ENCODE measurements at regions not wholly inside any gene's neighbourhood (a gene's known extent, or its start where the extent isn't known, plus 50 kb on each side); places are given as distances from the start of the nearest gene placed in this dataset.

DNA sequence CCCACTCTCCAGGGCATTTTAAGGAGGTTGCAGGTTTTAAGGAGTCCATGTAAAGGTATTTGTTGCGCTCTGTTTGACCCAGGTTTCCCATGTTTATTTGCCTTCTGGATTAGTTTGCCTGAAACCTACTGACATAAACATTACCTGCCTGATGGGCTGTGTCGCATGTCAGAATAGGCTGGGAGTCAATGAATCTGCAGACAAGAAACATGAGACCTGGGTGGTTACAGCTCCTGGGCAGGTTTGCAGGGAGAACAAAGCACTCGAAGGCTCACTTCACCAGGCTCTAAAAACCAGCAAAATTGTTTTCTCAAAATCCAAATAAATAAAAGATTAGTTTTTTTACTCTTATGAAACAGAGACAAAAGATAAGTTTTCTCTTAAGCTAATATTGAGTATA, 114.4 kb upstream of the SERTM1 start:
- WGBS, 2 donors: 61 to 79% methylated on average over 3 of the region's 3 CpGs
- no peaks in the 10 kb centered on the region for H3K36me3 ChIP-seq (ENCODE audit: control insufficient read depth in 1 of 2, insufficient read depth in 2 of 2, low read length in 1 of 2)
- H3K9me3 ChIP-seq (ENCODE audit: control insufficient read depth, low read length): no peaks in the 10 kb centered on the region
- no peaks in the 10 kb centered on the region for H3K4me1 ChIP-seq (ENCODE audit: control insufficient read depth in 1 of 2, insufficient read depth in 2 of 2, low read length in 2 of 2)
- H3K4me3 ChIP-seq (ENCODE audit: low read length in 2 of 2): no peak overlapping the region
- H3K27ac ChIP-seq (ENCODE audit: low read depth in 1 of 2, low read length in 2 of 2): no peak overlapping the region
- intact Hi-C loops (cut with DNase I): no loop called here
- DNase-seq: no peak
- no peaks in the 10 kb centered on the region for H3K27me3 ChIP-seq (ENCODE audit: control insufficient read depth in 1 of 2, insufficient read depth in 2 of 2, low read length in 1 of 2)
- no peak for ATAC-seq (ENCODE audit: low FRiP score)

DNA sequence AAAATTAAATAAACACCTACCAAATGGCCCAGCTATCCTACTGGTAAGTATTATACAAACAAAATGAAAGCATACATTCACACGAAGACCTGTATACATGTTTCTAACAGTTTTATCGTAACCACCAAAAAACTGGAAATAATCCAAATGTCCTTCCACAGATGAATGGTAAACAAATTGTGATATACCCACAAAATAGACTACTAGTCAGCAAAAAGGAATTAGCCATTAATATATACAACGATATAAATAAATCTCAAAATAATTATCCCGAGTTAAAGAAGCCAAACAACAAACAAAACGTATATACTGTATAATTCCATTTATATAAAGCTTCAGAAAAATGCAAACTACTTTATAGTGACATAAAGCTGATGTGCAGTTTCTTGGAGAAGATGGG, 106.3 kb upstream of the SERTM1 start:
- Histone ChIP-seq H3K4me1 (ENCODE audit: control insufficient read depth in 1 of 2, insufficient read depth in 2 of 2, low read length in 2 of 2) (peaks cover 0 to 2% of the 10 kb centered on the region in 2 donors), H3K27ac (ENCODE audit: low read depth in 1 of 2, low read length in 2 of 2) (no peak overlapping the region), H3K36me3 (ENCODE audit: control insufficient read depth in 1 of 2, insufficient read depth in 2 of 2, low read length in 1 of 2) (no peaks in the 10 kb centered on the region), H3K27me3 (ENCODE audit: control insufficient read depth in 1 of 2, insufficient read depth in 2 of 2, low read length in 1 of 2) (no peaks in the 10 kb centered on the region), H3K9me3 (ENCODE audit: control insufficient read depth, low read length) (no peaks in the 10 kb centered on the region), H3K4me3 (ENCODE audit: low read length in 2 of 2) (no peak overlapping the region)
- no peak for DNase-seq
- intact Hi-C loops (cut with DNase I): no loop called here
- 91 to 92% methylated on average over 5 of the region's 5 CpGs for WGBS, 2 donors
- no peak for ATAC-seq (ENCODE audit: low FRiP score)

DNA sequence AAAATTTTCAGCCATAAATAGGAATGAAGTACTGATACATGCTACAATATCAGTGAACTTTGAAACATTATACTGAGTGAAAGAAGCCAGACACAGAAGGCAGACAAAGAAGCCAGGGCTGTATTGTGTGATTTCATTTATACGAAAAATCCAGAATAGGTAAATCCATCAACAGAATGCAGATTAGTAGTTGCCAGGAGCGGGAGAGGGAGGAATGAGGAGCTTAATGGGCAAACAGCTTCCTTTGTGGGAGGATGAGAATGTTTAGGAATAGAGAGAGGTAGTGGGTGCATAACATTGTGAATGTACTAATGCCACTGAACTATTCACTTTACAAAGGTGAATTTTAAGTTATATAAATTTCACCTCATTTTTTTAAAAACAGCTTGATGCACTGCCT, 103.3 kb upstream of the SERTM1 start:
- Histone ChIP-seq H3K4me3 (ENCODE audit: low read length in 2 of 2) (no peak overlapping the region), H3K4me1 (ENCODE audit: control insufficient read depth in 1 of 2, insufficient read depth in 2 of 2, low read length in 2 of 2) (peaks cover 0 to 2% of the 10 kb centered on the region in 2 donors), H3K27ac (ENCODE audit: low read depth in 1 of 2, low read length in 2 of 2) (no peak overlapping the region), H3K36me3 (ENCODE audit: control insufficient read depth in 1 of 2, insufficient read depth in 2 of 2, low read length in 1 of 2) (no peaks in the 10 kb centered on the region), H3K27me3 (ENCODE audit: control insufficient read depth in 1 of 2, insufficient read depth in 2 of 2, low read length in 1 of 2) (no peaks in the 10 kb centered on the region), H3K9me3 (ENCODE audit: control insufficient read depth, low read length) (peaks cover 1% of the 10 kb centered on the region)
- intact Hi-C loops (cut with DNase I): no loop called here
- no peak for DNase-seq
- 62 to 70% methylated on average over 2 of the region's 2 CpGs for WGBS, 2 donors
- no peak for ATAC-seq (ENCODE audit: low FRiP score)

DNA sequence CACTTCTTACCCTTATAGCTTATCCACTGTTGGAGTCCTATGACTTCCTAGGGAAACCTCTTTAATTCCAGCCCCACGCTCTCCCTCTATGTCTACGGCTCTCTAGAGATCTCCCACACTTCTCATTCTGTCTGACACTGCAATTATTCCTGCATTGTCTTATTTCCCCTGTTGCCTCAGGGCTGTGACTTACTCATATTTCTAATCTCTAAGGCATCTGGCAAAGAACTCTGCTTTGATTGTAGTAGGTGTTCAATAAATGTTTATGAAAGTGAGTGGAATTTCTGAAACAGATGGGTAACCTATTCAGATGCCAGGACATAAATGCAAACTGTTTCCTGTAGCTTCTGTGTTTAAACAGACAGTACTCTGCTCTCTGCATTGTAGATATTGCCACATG, 102.4 kb upstream of the SERTM1 start:
- WGBS, 2 donors: 23 to 31% methylated on average over 2 of the region's 2 CpGs
- DNase-seq: no peak

DNA sequence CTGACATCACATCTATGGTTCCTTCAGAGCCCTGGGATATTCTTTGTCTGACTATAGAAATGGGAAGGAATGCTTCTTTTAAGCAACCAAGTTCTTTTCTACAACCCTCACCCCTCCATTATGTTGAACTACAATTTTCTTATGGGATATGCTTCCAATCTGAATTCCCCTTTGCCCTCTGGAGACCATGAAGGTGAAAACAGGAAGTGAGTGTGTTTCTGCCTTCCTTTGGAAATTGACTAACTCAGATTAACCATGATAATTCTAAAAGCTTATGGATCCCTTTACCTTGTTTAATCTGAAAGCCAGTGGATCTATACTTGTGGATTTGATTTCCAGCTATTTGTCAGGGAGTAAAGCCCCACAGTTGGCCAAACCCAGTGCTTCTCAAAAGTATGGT, 90.8 kb upstream of the SERTM1 start:
- Histone ChIP-seq H3K9me3 (ENCODE audit: control insufficient read depth, low read length) (no peaks in the 10 kb centered on the region), H3K27me3 (ENCODE audit: control insufficient read depth in 1 of 2, insufficient read depth in 2 of 2, low read length in 1 of 2) (no peaks in the 10 kb centered on the region), H3K36me3 (ENCODE audit: control insufficient read depth in 1 of 2, insufficient read depth in 2 of 2, low read length in 1 of 2) (no peaks in the 10 kb centered on the region), H3K27ac (ENCODE audit: low read depth in 1 of 2, low read length in 2 of 2) (no peak overlapping the region), H3K4me1 (ENCODE audit: control insufficient read depth in 1 of 2, insufficient read depth in 2 of 2, low read length in 2 of 2) (no peaks in the 10 kb centered on the region), H3K4me3 (ENCODE audit: low read length in 2 of 2) (no peak overlapping the region)
- no peak for DNase-seq
- intact Hi-C loops (cut with DNase I): no loop called here
- no peak for ATAC-seq (ENCODE audit: low FRiP score)

More for the DNA sequence above, 102.4 kb upstream of the SERTM1 start:
- ATAC-seq (ENCODE audit: low FRiP score): peak; percentile 36
- peaks cover 0 to 2% of the 10 kb centered on the region in 2 donors for H3K4me1 ChIP-seq (ENCODE audit: control insufficient read depth in 1 of 2, insufficient read depth in 2 of 2, low read length in 2 of 2)
- no peaks in the 10 kb centered on the region for H3K36me3 ChIP-seq (ENCODE audit: control insufficient read depth in 1 of 2, insufficient read depth in 2 of 2, low read length in 1 of 2)
- no peaks in the 10 kb centered on the region for H3K27me3 ChIP-seq (ENCODE audit: control insufficient read depth in 1 of 2, insufficient read depth in 2 of 2, low read length in 1 of 2)
- no peak overlapping the region for H3K4me3 ChIP-seq (ENCODE audit: low read length in 2 of 2)
- peaks cover 1% of the 10 kb centered on the region for H3K9me3 ChIP-seq (ENCODE audit: control insufficient read depth, low read length)
- intact Hi-C loops (cut with DNase I): no loop called here
- H3K27ac ChIP-seq (ENCODE audit: low read depth in 1 of 2, low read length in 2 of 2): no peak overlapping the region

DNA sequence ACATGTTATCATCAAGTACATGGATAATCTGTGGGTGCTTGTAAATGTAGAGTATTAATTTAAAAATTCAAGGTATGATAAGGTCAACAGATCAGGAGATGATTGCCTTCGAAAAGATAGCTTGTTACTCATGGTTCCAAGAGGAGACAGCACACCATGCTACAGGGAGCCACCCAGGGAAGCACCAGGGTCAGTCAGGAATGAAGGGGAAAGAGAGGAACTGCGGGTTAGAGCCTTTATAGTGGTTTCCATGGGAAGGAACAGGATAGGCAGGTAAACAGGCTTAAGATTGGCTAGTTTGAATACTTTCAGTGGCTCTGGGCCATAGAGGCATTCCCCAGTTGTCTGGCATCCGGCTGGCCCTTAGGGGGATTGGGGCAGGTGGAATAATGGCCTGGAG, 74.2 kb upstream of the SERTM1 start:
- Histone ChIP-seq H3K4me3 (ENCODE audit: low read length in 2 of 2) (no peak overlapping the region), H3K27me3 (ENCODE audit: control insufficient read depth in 1 of 2, insufficient read depth in 2 of 2, low read length in 1 of 2) (no peaks in the 10 kb centered on the region), H3K36me3 (ENCODE audit: control insufficient read depth in 1 of 2, insufficient read depth in 2 of 2, low read length in 1 of 2) (no peaks in the 10 kb centered on the region), H3K9me3 (ENCODE audit: control insufficient read depth, low read length) (peaks cover 2% of the 10 kb centered on the region), H3K27ac (ENCODE audit: low read depth in 1 of 2, low read length in 2 of 2) (no peak overlapping the region), H3K4me1 (ENCODE audit: control insufficient read depth in 1 of 2, insufficient read depth in 2 of 2, low read length in 2 of 2) (no peaks in the 10 kb centered on the region)
- 66 to 71% methylated on average over 3 of the region's 3 CpGs for WGBS, 2 donors
- DNase-seq: no peak
- intact Hi-C loops (cut with DNase I): no loop called here
- no peak for ATAC-seq (ENCODE audit: low FRiP score)

DNA sequence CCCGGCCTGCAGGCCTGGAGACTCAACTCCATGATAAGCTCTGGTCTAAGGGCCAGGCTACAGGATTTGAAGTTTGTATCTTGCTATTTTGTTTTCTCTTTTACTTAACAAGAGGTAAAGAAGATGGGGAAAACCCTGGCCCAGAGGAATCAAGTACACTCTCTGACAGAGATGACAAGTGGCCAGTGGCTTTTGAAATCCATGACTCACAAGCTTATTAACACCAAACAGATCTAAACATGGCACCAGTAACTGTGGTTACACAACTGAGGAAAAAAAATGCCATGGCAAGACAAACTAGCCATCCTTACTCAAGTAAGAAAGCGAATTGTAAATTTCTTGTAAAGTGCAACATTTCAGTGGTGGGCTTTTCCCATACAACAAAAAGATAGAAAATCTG, 72.6 kb upstream of the SERTM1 start:
- H3K27me3 ChIP-seq (ENCODE audit: control insufficient read depth in 1 of 2, insufficient read depth in 2 of 2, low read length in 1 of 2): no peaks in the 10 kb centered on the region
- intact Hi-C loops (cut with DNase I): no loop called here
- DNase-seq: no peak
- no peaks in the 10 kb centered on the region for H3K4me1 ChIP-seq (ENCODE audit: control insufficient read depth in 1 of 2, insufficient read depth in 2 of 2, low read length in 2 of 2)
- no peak overlapping the region for H3K4me3 ChIP-seq (ENCODE audit: low read length in 2 of 2)
- ATAC-seq (ENCODE audit: low FRiP score): no peak
- no peak overlapping the region for H3K27ac ChIP-seq (ENCODE audit: low read depth in 1 of 2, low read length in 2 of 2)
- no peaks in the 10 kb centered on the region for H3K36me3 ChIP-seq (ENCODE audit: control insufficient read depth in 1 of 2, insufficient read depth in 2 of 2, low read length in 1 of 2)
- 73 to 82% methylated on average over 2 of the region's 2 CpGs for WGBS, 2 donors
- peaks cover 2% of the 10 kb centered on the region for H3K9me3 ChIP-seq (ENCODE audit: control insufficient read depth, low read length)

DNA sequence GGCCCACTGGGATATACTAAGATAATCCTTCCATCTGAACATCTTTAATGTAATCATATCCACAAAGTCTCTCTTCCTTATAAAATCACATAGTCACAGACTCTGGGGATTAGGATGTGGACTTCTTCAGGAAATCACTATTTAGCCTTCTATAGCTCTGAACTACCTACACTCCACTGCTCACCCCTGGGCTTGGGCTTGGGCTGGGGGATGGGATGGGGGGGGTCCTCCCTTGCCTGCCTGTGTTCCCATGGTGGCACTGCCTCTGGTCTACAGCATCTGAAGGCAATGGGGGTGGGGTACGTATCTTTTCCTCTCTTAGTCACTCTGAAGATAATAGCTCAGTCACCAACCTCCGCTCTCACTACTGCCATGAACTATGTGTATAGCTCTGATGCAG, 67.8 kb upstream of the SERTM1 start:
- ATAC-seq (ENCODE audit: low FRiP score) (peak; percentile 33), DNase-seq (no peak)
- H3K27me3 ChIP-seq (ENCODE audit: control insufficient read depth in 1 of 2, insufficient read depth in 2 of 2, low read length in 1 of 2): peaks cover 0 to 2% of the 10 kb centered on the region in 2 donors
- intact Hi-C loops (cut with DNase I): no loop called here
- H3K27ac ChIP-seq (ENCODE audit: low read depth in 1 of 2, low read length in 2 of 2): no peak overlapping the region
- no peak overlapping the region for H3K4me3 ChIP-seq (ENCODE audit: low read length in 2 of 2)
- WGBS, 2 donors: 77% methylated on average over 2 of the region's 2 CpGs
- no peaks in the 10 kb centered on the region for H3K4me1 ChIP-seq (ENCODE audit: control insufficient read depth in 1 of 2, insufficient read depth in 2 of 2, low read length in 2 of 2)
- no peaks in the 10 kb centered on the region for H3K36me3 ChIP-seq (ENCODE audit: control insufficient read depth in 1 of 2, insufficient read depth in 2 of 2, low read length in 1 of 2)
- no peaks in the 10 kb centered on the region for H3K9me3 ChIP-seq (ENCODE audit: control insufficient read depth, low read length)

DNA sequence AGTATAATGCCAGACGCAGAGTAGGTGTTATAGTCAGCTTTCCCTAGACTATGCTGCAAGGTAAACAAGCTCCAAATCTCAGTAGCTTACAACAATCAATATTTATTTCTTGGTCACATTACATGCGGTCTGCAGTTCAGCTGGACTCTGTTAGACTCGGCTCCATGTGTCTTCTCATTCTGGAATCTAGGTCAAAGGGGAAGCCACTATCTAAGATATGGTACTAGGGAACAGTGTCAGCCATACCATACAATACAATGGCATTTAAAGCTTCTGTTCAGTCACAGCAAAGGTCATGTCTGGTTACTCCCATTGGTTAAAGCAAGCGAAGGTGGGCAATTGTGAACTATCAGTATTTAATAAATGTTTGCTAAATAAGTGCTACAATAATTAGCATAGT, 65.3 kb upstream of the SERTM1 start:
- Histone ChIP-seq H3K27me3 (ENCODE audit: control insufficient read depth in 1 of 2, insufficient read depth in 2 of 2, low read length in 1 of 2) (peaks cover 0 to 2% of the 10 kb centered on the region in 2 donors), H3K27ac (ENCODE audit: low read depth in 1 of 2, low read length in 2 of 2) (no peak overlapping the region), H3K4me3 (ENCODE audit: low read length in 2 of 2) (no peak overlapping the region), H3K36me3 (ENCODE audit: control insufficient read depth in 1 of 2, insufficient read depth in 2 of 2, low read length in 1 of 2) (no peaks in the 10 kb centered on the region), H3K4me1 (ENCODE audit: control insufficient read depth in 1 of 2, insufficient read depth in 2 of 2, low read length in 2 of 2) (no peaks in the 10 kb centered on the region), H3K9me3 (ENCODE audit: control insufficient read depth, low read length) (no peaks in the 10 kb centered on the region)
- intact Hi-C loops (cut with DNase I): no loop called here
- ATAC-seq (ENCODE audit: low FRiP score) (no peak), DNase-seq (no peak)
- WGBS, 2 donors: 60 to 65% methylated on average over 4 of the region's 4 CpGs
